ENCODE measurements at regions not wholly inside any gene's neighbourhood (a gene's known extent, or its start where the extent isn't known, plus 50 kb on each side); places are given as distances from the start of the nearest gene placed in this dataset.

- no peak overlapping the region for H3K9ac ChIP-seq (ENCODE audit: low read depth, low read length)
- H2BK20ac ChIP-seq (ENCODE audit: low read depth, low read length) = no peak overlapping the region
- H3K9me1 ChIP-seq (ENCODE audit: insufficient read depth, low read length) = no peaks in the 10 kb centered on the region
- DNase-seq (no peak), ATAC-seq (ENCODE audit: low read depth) (no peak)
- no peak overlapping the region for H3K27ac ChIP-seq (ENCODE audit: insufficient read depth, low read length)
- no peak overlapping the region for H2BK120ac ChIP-seq (ENCODE audit: low read depth, low read length)
- intact Hi-C loops (cut with micrococcal nuclease) (no loop called here), in situ Hi-C loops (cut with MboI; ENCODE audit: low sequenced_read_pairs) (no loop called here), dilution Hi-C loops (cut with HindIII; ENCODE audit: low sequenced_read_pairs, unreplicated experiment) (no loop called here)
- ChIA-PET POLR2A (ENCODE audit: unreplicated experiment) (no interaction called here), CTCF (no interaction called here)
- no peak overlapping the region for H3K4me3 ChIP-seq (ENCODE audit: insufficient read depth, low read depth, low read length)
- H4K91ac ChIP-seq (ENCODE audit: insufficient read depth, low read depth, low read length) = no peak overlapping the region
- H3K27me3 ChIP-seq (ENCODE audit: control insufficient read depth, insufficient read depth, low read length) = no peaks in the 10 kb centered on the region
- H2AFZ ChIP-seq (replicated peaks; ENCODE audit: low read length, poor library complexity) = no peak overlapping the region
- H2AK9ac ChIP-seq (replicated peaks; ENCODE audit: low read depth, low read length, poor library complexity) = no peak overlapping the region
- H4K8ac ChIP-seq (ENCODE audit: low read depth in 2 of 2, low read length in 2 of 2) = no peak overlapping the region
- no peak overlapping the region for H3K4ac ChIP-seq (ENCODE audit: low read depth, low read length)
- TF ChIP-seq SMC3 (IDR thresholded peaks at IDR 0.05; ENCODE audit: low read depth, low read length) = no peak
- TF ChIP-seq FOS (IDR thresholded peaks at IDR 0.05; ENCODE audit: low read depth, low read length) = no peak
- no peak for TF ChIP-seq RCOR1 (IDR thresholded peaks at IDR 0.05; ENCODE audit: insufficient replicate concordance, low read length)
- TF ChIP-seq MXI1 (IDR thresholded peaks at IDR 0.05; ENCODE audit: borderline replicate concordance, low read depth, low read length) = no peak
- TF ChIP-seq RAD21 (IDR thresholded peaks at IDR 0.05; ENCODE audit: low read length) = no peak
- no peak for TF ChIP-seq CEBPB (IDR thresholded peaks at IDR 0.05; ENCODE audit: low read depth, low read length)
- no peak for TF ChIP-seq MAFK (IDR thresholded peaks at IDR 0.05; ENCODE audit: low read depth, low read length)
- no peak for TF ChIP-seq BHLHE40 (IDR thresholded peaks at IDR 0.05; ENCODE audit: low read depth, low read length)
- no peak for TF ChIP-seq MAZ (IDR thresholded peaks at IDR 0.05; ENCODE audit: borderline replicate concordance, low read depth, low read length)
- TF ChIP-seq, protein P1, sequence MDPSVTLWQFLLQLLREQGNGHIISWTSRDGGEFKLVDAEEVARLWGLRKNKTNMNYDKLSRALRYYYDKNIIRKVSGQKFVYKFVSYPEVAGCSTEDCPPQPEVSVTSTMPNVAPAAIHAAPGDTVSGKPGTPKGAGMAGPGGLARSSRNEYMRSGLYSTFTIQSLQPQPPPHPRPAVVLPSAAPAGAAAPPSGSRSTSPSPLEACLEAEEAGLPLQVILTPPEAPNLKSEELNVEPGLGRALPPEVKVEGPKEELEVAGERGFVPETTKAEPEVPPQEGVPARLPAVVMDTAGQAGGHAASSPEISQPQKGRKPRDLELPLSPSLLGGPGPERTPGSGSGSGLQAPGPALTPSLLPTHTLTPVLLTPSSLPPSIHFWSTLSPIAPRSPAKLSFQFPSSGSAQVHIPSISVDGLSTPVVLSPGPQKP (IDR thresholded peaks at IDR 0.05; ENCODE audit: borderline replicate concordance, low read depth, low read length) = no peak
- no peak for TF ChIP-seq CTCF (conservative IDR thresholded peaks at IDR 0.05; ENCODE audit: low read depth, low read length)
- no peak for TF ChIP-seq NFE2L2 (IDR thresholded peaks at IDR 0.05; ENCODE audit: low read depth, low read length)
- H3K79me1 ChIP-seq (ENCODE audit: low read depth in 1 of 2, low read length in 2 of 2) = no peaks in the 10 kb centered on the region
- BruUV-seq (replicated peaks) = no TSS peak
- H3K18ac ChIP-seq (ENCODE audit: low read depth, low read length) = no peak overlapping the region
- peaks cover 2% of the 10 kb centered on the region for H3K9me3 ChIP-seq (ENCODE audit: control insufficient read depth, insufficient read depth, low read length)
- no peak overlapping the region for H3K56ac ChIP-seq (ENCODE audit: extremely low read depth, insufficient read depth, low read length)
- no peak overlapping the region for H3K23ac ChIP-seq (ENCODE audit: low read depth, low read length)
- no peak overlapping the region for H4K5ac ChIP-seq (ENCODE audit: low read depth, low read length)
- H3K14ac ChIP-seq (replicated peaks; ENCODE audit: low read depth, low read length) = no peak overlapping the region
- no peak overlapping the region for H3K4me2 ChIP-seq (ENCODE audit: low read depth, low read length)
- no peak overlapping the region for H2BK5ac ChIP-seq (ENCODE audit: low read depth, low read length, poor library complexity, severe bottlenecking)
- WGBS, 2 experiments (ENCODE audit: extremely low coverage in 2 of 2, insufficient read length in 1 of 2) = no CpG with 5 or more reads among the region's 5 CpGs
- no peaks in the 10 kb centered on the region for H4K20me1 ChIP-seq (ENCODE audit: insufficient read depth, low read length)
- no peak overlapping the region for H2BK15ac ChIP-seq (ENCODE audit: low read depth, low read length)
- H3K4me1 ChIP-seq (ENCODE audit: control insufficient read depth, insufficient read depth, low read length) = no peaks in the 10 kb centered on the region
- no peak overlapping the region for H2AK5ac ChIP-seq (ENCODE audit: low read depth, low read length)
- no peaks in the 10 kb centered on the region for H3K36me3 ChIP-seq (ENCODE audit: control insufficient read depth, insufficient read depth, low read length)
Observed at GRCh38 chr18:53739700-53740099, 484.8 kb downstream of the MBD2 start.

All from IMR-90 (cell line).